Osteoblast (primary cell): ENCODE measurements at regions not wholly inside any gene's neighbourhood (a gene's known extent, or its start where the extent isn't known, plus 50 kb on each side); places are given as distances from the start of the nearest gene placed in this dataset.

Experiments
- DNase-seq: peaks from one replicate; pipeline ENCODE4 v3.0.0; 2011; ENCODE audit warnings: low spot score, mixed read lengths; ENCODE audit not compliant: insufficient read length; ENCODE audit errors: missing footprints
- H2AFZ ChIP-seq: 2 replicates; pipeline ENCODE4 v1.6.0; 2011; ENCODE audit warnings: mild to moderate bottlenecking, low read length
- H3K27ac ChIP-seq: 2 replicates; pipeline ENCODE4 v1.5.1; 2011; ENCODE audit warnings: mild to moderate bottlenecking, low read depth, low read length, moderate library complexity
- H3K27me3 ChIP-seq: 2 replicates; pipeline ENCODE4 v1.6.0; 2012; ENCODE audit warnings: mild to moderate bottlenecking, control low read depth, inconsistent platforms, low read length, moderate library complexity; ENCODE audit not compliant: insufficient read depth
- H3K36me3 ChIP-seq: 2 replicates; pipeline ENCODE4 v1.5.1; 2011; ENCODE audit warnings: mild to moderate bottlenecking, low read length, control low read depth, moderate library complexity; ENCODE audit not compliant: insufficient read depth
- H3K4me1 ChIP-seq: 2 replicates; pipeline ENCODE4 v1.5.1; 2011; ENCODE audit warnings: mild to moderate bottlenecking, low read length, control low read depth, moderate library complexity; ENCODE audit not compliant: insufficient read depth
- H3K4me2 ChIP-seq: 2 replicates; pipeline ENCODE4 v1.6.0; 2011; ENCODE audit warnings: mild to moderate bottlenecking, low read length; ENCODE audit not compliant: insufficient read depth
- H3K4me3 ChIP-seq: fragments of 200-600 bp; sonication (generic); 3 replicates; pipeline ENCODE4 v1.5.1; 2012; ENCODE audit warnings: mild to moderate bottlenecking, low read length, inconsistent platforms; ENCODE audit not compliant: insufficient read depth
- H3K79me2 ChIP-seq: 2 replicates; pipeline ENCODE4 v1.6.0; 2012; ENCODE audit warnings: mild to moderate bottlenecking, low read length, control low read depth, inconsistent platforms; ENCODE audit not compliant: insufficient read depth
- H3K9me3 ChIP-seq: 2 replicates; pipeline ENCODE4 v1.5.1; 2011; ENCODE audit warnings: low read depth, low read length, control low read depth
- H4K20me1 ChIP-seq: 2 replicates; pipeline ENCODE4 v1.6.0; 2012; ENCODE audit warnings: mild to moderate bottlenecking, low read length, control low read depth; ENCODE audit not compliant: insufficient read depth
- CTCF ChIP-seq: IDR thresholded peaks from 2 replicates; pipeline ENCODE4 v1.5.1; 2011; ENCODE audit warnings: mild to moderate bottlenecking, low read depth, low read length, moderate library complexity; ENCODE audit errors: extremely low read depth

DNA sequence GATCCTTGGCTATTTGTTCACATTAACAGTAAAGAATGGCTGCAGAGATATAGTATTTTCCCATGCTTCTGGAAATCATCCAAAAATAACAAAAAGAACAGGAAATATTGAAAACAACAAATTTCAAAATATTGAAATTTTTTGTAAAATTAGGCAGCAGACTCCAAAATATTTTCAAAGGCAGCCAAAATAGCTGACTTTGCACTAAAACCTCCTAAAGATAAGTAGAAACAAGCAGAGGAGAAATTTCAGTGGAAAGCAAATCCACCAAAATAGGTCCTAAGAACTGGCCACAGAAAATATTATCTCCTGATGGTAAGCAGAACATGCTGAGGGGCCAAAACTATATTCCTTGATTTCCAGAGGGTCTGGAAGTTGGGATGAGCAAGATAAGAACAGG lies 456.3 kb upstream of the DMAC1 start:
- no peak overlapping the region for H3K27ac ChIP-seq
- peaks cover 3% of the 10 kb centered on the region for H3K4me1 ChIP-seq
- TF ChIP-seq CTCF = no peak
- no peaks in the 10 kb centered on the region for H3K9me3 ChIP-seq
- no peaks in the 10 kb centered on the region for H3K36me3 ChIP-seq
- H3K4me3 ChIP-seq = no peak overlapping the region
- H2AFZ ChIP-seq = no peak overlapping the region
- no peaks in the 10 kb centered on the region for H3K79me2 ChIP-seq
- H3K4me2 ChIP-seq = no peak overlapping the region
- H3K27me3 ChIP-seq = no peaks in the 10 kb centered on the region
- no peak for DNase-seq
- no peaks in the 10 kb centered on the region for H4K20me1 ChIP-seq

- Histone ChIP-seq H3K36me3 (no peaks in the 10 kb centered on the region), H3K27me3 (no peaks in the 10 kb centered on the region), H3K27ac (no peak overlapping the region), H3K4me1 (peaks cover 3% of the 10 kb centered on the region), H2AFZ (no peak overlapping the region), H3K79me2 (no peaks in the 10 kb centered on the region), H3K4me2 (no peak overlapping the region), H3K4me3 (no peak overlapping the region), H3K9me3 (no peaks in the 10 kb centered on the region), H4K20me1 (no peaks in the 10 kb centered on the region)
- DNase-seq = peak; percentile 73
- no peak for TF ChIP-seq CTCF
Observed at GRCh38 chr9:8254541-8254940, 455.0 kb upstream of the DMAC1 start.

- no peak overlapping the region for H2AFZ ChIP-seq
- H3K4me2 ChIP-seq = no peak overlapping the region
- no peak for DNase-seq
- no peaks in the 10 kb centered on the region for H3K9me3 ChIP-seq
- no peak overlapping the region for H3K27ac ChIP-seq
- no peaks in the 10 kb centered on the region for H3K36me3 ChIP-seq
- no peak overlapping the region for H3K4me3 ChIP-seq
- no peaks in the 10 kb centered on the region for H3K27me3 ChIP-seq
- H3K79me2 ChIP-seq = no peaks in the 10 kb centered on the region
- TF ChIP-seq CTCF = no peak
- H3K4me1 ChIP-seq = peaks cover 3% of the 10 kb centered on the region
- H4K20me1 ChIP-seq = no peaks in the 10 kb centered on the region
Observed at GRCh38 chr9:8252445-8252844, 452.9 kb upstream of the DMAC1 start.

GRCh38 chr9:8251566-8251965 lies 452.0 kb upstream of the DMAC1 start:
- H2AFZ ChIP-seq = no peak overlapping the region
- no peaks in the 10 kb centered on the region for H3K9me3 ChIP-seq
- TF ChIP-seq CTCF = no peak
- H3K4me1 ChIP-seq = peaks cover 3% of the 10 kb centered on the region
- no peaks in the 10 kb centered on the region for H4K20me1 ChIP-seq
- no peaks in the 10 kb centered on the region for H3K27me3 ChIP-seq
- no peaks in the 10 kb centered on the region for H3K79me2 ChIP-seq
- no peak overlapping the region for H3K27ac ChIP-seq
- H3K36me3 ChIP-seq = no peaks in the 10 kb centered on the region
- no peak overlapping the region for H3K4me3 ChIP-seq
- H3K4me2 ChIP-seq = no peak overlapping the region
- no peak for DNase-seq
